Middle frontal gyrus (tissue), 1 donor: ENCODE measurements at regions not wholly inside any gene's neighbourhood (a gene's known extent, or its start where the extent isn't known, plus 50 kb on each side); places are given as distances from the start of the nearest gene placed in this dataset.
"Not testable (repeated sequence)": the region's sequence is repeated elsewhere in the genome, so short reads cannot be mapped to it uniquely, and the experiment has no call there.

Source experiments
- DNase-seq: peaks from one replicate; pipeline ENCODE4 v3.0.0-alpha.2; 2015; ENCODE audit warnings: low spot score; ENCODE audit errors: extremely low spot score

DNA sequence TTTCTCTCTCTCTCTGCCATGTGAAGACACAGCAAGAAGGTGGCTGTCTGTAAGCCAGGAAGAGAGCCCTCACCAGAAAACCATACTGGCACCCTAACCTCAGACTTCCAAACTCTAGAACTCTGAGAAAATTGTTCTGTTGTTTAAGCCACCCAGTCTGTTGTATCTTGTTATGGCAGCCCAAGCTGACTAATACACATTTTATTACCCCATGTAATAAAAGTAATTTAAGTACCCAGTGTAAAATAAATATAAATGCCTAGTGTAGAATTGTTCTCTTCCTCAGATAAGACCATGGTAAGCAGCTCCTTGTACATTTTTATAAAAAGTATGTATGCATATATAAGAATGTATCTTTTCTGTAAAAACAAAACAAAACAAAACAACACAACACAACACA is 119.7 kb downstream of the DTL start:
- no peak for DNase-seq

DNA sequence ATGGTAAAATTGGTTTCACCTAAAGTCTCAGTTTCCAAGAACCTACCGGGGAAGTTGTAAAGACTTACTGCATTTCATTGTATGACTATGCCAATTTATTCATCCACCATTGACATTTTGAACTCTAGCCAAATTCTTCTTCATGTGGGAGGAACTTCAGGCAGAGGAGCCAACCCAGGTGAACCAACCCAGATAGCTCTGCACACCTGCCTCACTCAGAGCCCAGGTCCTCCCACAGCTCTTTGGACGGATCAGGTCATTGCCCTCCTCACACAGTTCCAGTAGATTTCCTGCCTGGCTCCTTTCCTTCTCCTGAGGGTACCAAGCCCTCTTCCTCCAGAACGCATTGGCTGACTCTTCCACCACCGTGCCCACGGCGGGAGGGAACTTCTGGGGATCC is 121.7 kb downstream of the DTL start:
- no peak for DNase-seq

DNA sequence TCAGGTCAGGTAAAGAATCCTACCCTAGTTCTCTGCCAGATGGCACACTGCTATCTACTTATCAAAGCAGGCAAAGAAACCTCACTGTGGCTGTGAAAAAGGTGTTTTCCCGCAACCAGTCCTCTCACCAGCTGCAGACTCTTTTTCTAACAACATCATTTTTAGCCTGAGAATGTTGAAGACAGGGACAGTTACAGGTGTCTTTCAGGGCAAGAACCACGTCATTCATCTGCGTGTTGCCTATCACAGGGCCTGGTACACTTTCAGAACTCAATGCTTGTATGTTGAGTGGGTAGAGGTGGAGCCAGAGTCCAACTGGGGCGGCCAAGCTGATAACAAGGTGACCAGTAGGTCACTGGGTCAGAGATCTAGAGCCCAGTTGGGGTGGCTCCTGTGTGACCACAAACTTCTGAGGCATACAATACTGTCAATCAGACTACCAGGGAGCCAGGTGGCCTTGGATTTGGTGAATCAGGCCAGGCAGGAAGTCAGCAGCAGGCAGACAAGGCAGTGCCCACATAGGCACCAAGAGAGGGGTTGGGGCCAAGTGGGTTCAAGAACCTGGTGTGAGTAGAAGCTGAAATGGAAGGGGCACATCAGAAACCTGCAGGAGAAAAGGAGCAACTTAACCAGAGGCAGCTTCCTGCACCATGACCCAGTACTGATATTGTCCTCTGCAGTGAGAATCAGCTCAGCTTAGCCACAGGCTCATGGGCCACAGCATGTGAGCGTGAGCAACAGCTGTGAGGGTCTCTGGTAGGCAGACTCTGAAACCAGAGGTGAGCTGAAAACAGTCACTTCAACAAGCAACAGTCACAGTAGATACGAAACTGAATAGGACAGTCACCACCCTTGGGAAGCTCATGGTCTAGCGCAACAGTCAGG is 123.6 kb downstream of the DTL start:
- DNase-seq = no peak

- DNase-seq = no peak
These were observed 123.9 kb upstream of the PPP2R5A start for GRCh38 chr1:212161231-212161781.

DNA sequence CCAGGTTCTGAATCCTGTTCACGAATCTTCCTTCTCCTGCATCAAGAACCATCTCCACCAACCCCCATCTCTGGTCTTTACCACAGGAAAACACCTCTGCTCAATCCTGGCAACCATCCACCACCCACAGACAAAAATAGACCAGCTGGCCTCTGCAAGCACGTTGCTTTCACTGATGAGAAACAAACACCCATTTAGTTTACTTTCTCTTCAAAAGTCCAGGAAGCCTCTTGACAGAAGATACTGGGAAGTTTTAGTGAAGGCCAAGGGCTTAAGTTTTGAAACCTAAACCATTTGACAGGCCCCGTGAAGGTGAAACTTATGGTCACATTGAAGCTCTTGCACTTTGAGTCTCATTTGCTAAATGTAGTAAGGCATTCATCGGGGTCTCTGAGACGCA is 122.6 kb upstream of the PPP2R5A start:
- DNase-seq = no peak

DNA sequence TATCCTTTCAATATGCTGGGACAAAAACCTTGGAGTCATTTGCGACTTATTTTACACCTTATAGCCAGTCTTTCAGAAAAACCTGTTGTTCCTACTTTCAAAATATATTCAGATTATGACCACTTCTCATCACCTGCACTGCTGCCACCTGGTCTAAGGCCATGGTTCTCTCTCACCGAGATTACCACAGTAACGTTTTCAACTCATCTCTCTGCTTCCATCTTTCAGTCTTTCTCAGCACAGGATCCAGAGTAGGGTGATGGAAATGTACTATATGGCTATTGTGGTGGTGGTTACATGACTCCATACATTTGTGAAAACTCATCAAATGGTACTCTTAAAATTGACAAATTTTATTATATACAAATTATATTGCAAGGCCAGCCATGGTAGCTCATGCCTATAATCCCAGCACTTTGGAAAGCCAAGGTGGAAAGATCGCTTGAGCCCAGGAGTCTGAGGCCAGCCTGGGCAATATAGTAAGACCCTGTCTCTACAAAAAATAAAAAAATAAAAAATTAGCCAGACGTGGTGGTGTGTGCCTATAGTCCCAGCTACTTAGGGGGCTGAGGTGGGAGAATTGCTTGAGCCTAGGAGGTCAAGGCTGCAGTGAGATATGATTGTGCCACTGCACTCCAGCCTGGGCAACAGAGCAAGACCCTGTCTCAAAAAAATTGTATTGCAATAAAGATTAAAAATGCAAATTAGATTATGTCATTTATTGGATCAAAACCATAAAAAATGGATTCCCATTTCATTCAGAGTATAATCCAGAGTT is 120.9 kb upstream of the PPP2R5A start:
- DNase-seq = no peak

DNA sequence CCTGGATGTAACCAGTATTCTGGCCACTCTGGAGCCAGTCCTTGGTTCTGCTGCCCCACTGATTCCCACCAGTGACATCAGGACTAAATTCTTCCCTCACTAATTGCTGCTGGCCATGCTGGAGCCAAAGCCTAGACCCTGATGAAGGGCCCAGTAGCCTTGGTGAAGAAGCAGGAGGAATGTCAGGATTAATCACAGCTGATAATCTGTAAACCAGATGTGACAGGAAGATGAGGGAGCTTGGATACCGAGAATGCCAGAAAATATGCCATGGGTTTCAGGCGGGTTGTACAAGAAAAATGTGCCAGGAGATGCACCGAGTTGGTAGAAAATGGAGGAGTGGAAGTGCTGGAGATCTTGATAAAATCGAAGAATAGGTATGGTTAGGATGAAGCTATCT is 119.0 kb upstream of the PPP2R5A start:
- no peak for DNase-seq

- DNase-seq = no peak
These were observed 118.6 kb upstream of the PPP2R5A start for GRCh38 chr1:212166644-212167043.

DNA sequence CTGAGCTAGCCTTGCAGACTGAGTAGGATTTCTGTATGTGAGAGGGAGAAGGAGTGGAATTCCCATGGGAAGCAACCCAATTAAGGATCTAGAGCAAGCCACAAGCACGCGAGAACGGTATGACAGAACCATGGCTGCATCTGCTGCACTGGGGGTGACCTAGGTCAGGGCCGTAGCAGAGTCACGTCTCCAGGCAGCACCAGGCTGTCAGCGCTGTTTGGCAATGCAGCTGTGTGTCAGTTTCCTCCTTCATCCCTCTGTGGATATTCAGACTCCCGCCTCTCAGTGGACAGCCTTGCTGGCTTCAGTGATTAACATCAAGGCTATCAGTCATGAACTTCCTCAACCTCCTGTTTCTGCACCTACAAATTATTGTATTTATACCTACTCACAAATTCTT is 118.1 kb upstream of the PPP2R5A start:
- DNase-seq = no peak

GRCh38 chr1:212173567-212173966 is 111.6 kb upstream of the PPP2R5A start:
- no peak for DNase-seq

DNA sequence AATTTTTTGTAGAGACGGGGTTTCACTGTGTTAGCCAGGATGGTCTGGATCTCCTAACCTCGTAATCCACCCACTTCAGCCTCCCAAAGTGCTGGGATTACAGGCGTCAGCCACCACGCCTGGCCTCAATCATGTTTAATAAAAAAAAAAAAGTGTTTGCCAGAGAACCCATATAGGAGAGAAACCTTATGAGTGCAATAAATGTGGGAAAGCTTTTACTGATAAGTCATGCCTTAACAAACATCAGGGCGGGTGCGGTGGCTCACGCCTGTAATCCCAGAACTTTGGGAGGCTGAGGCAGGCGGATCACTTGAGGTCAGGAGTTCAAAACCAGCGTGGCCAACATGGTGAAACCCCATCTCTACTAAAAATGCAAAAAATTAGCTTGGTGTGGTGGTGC is 110.9 kb upstream of the PPP2R5A start:
- DNase-seq = not testable (repeated sequence)

GRCh38 chr1:212177542-212177941 is 107.7 kb upstream of the PPP2R5A start:
- no peak for DNase-seq

- no peak for DNase-seq
These were observed 106.4 kb upstream of the PPP2R5A start for GRCh38 chr1:212178851-212179250.

DNA sequence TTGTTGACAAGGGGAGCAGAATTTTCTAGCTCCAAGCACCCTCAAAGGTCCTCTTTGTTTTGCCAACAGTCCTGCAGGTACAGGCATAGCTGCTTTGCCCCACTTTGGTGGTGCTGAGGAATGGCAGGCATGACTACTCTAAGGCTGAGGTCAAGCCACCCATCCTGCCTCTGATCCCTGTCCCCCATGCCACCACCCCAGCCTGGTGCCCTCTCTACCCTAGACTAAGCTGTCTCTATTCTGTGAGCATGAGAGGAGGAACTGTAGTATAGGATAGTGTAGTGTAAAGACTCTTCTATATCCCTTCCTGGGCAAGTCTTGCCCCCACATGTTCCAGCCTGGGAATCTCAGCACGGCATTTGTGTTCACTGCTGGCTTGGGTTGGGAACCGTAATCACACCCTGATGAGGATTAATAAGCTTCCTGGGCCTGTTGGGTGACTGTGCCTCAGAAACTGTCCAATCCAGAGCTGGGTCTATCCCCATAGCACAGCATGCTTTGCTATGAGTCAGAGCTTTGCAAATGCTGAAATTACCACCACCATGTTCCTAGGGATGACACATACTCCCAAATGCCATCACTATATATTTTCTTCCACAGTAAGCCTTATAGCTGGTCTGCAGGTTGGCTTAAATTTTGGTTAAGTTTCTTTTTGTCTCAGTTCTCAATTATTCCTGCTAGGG is 105.7 kb upstream of the PPP2R5A start:
- no peak for DNase-seq

GRCh38 chr1:212181015-212181882 is 104.0 kb upstream of the PPP2R5A start:
- no peak for DNase-seq

GRCh38 chr1:212182171-212182570 is 103.0 kb upstream of the PPP2R5A start:
- no peak for DNase-seq

GRCh38 chr1:212182579-212182978 is 102.6 kb upstream of the PPP2R5A start:
- DNase-seq = no peak

- no peak for DNase-seq
These were observed 98.6 kb upstream of the PPP2R5A start for GRCh38 chr1:212186427-212187207.

DNA sequence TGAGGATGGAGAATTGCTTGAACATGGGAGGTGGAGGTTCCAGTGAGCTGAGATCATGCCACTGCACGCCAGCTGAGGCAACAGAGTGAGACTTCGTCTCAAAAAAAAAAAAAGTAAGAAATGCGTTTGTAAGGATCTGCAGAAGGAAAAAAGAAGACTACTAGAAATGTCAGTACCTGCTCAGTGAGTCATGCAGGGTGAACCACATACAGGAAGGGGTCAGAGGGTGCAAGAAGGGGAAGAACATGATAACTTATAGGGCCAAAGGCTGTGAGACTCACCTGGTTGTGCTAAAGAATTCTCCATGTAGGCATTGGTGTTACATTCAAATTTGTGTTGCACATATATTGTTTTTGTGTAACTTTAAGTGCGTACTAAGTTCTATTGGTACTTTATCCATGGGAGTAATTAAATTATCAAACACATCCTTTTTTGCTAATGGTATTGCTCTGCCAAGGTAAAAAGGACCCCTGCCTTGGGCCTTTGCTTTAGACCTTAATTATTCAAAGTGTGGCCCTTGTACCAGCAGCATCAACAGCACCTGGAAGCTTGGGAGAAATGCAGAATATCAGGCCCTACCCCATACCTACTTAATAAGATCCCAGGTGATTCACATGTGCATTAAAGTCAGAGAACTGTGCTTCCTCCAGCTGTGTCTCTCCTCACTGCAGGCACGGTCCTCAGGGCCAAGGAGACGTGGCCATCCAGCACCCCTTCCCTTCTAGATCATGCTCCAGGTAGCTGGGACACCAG is 96.4 kb upstream of the PPP2R5A start:
- DNase-seq = no peak
